ENCODE measurements at regions not wholly inside any gene's neighbourhood (a gene's known extent, or its start where the extent isn't known, plus 50 kb on each side); places are given as distances from the start of the nearest gene placed in this dataset.

DNA sequence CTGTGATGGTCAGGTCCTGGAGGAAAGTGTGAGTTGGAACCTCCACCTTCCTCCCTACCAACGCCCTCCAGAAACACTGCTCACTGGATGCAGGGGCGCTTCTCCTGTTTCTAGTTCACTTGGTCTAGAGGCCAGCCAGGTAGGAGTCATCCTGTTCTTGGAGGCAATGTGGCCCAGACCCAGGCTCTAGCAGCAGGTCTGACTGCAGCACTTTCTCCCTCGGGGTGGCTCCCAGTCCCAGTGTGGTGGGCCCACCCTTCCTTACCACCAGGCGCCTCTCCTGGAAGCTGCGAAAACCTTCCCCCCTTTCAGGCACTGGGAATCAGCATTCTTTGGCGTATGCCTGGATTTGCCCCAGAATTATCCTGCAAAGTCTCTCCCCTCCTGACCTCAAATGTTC lies 292.8 kb downstream of the SOX11 start:
- 0 out of 2 replicates have a peak, but pooled peaks cover 3% of the 10 kb centered on the region for H3K9me3 ChIP-seq (ENCODE audit: low read length)
- no TSS peak for BruUV-seq (replicated peaks)
- no peaks in the 10 kb centered on the region for H4K20me1 ChIP-seq (ENCODE audit: insufficient read depth, low read length)
- H3K79me2 ChIP-seq (ENCODE audit: insufficient read depth, low read length), result no peaks in the 10 kb centered on the region
- ChIA-PET POLR2A (no interaction called here), CTCF (ENCODE audit: low intra/inter-chr PET ratio, low total read pairs) (no interaction called here)
- H3K27ac ChIP-seq (ENCODE audit: extremely low read length, insufficient read depth, low read length), result no peak overlapping the region
- DNase-seq (ENCODE audit: low spot score), result no peak
- ATAC-seq, result no peak
- no peak overlapping the region for H2AFZ ChIP-seq (ENCODE audit: low read length)
- in situ Hi-C loops (cut with HindIII; ENCODE audit: extremely low pct_ligation_motif_present, low pct_unique_long_range_greater_than_20kb) (no loop called here), intact Hi-C loops (cut with micrococcal nuclease; ENCODE audit: unreplicated experiment) (no loop called here)
- 35% methylated on average over 6 of the region's 6 CpGs for WGBS (ENCODE audit: low lambda C conversion rate)
- H3K4me3 ChIP-seq (replicated peaks in 1 of 3; ENCODE audit: insufficient read depth in 1 of 3, low read depth in 2 of 3, low read length in 3 of 3), result no peak overlapping the region
- peaks cover 1 to 13% of the 10 kb centered on the region in 2 experiments; a peak in 2 of 5 replicates for H3K27me3 ChIP-seq (ENCODE audit: control insufficient read depth in 1 of 2, insufficient read depth in 2 of 2, low read length in 2 of 2)
- no peaks in the 10 kb centered on the region for H3K36me3 ChIP-seq (replicated peaks in 1 of 2; ENCODE audit: control insufficient read depth in 1 of 2, insufficient read depth in 2 of 2, low read length in 2 of 2)
- no peak overlapping the region for H3K9ac ChIP-seq (ENCODE audit: insufficient read depth, low read depth, low read length)
- H3K4me1 ChIP-seq (ENCODE audit: insufficient read depth, low read length), result no peaks in the 10 kb centered on the region
- FAIRE-seq, result no peak
- no peak overlapping the region for H3K4me2 ChIP-seq (ENCODE audit: low read depth, low read length)
- no peak for TF ChIP-seq BRCA1 (CRISPR knock-in tag; IDR thresholded peaks at IDR 0.05)
- TF ChIP-seq POLR2A (IDR thresholded peaks at IDR 0.05; ENCODE audit: insufficient read depth in 1 of 2, low read depth in 2 of 2, low read length in 2 of 2), result no peak
- TF ChIP-seq, protein P1, sequence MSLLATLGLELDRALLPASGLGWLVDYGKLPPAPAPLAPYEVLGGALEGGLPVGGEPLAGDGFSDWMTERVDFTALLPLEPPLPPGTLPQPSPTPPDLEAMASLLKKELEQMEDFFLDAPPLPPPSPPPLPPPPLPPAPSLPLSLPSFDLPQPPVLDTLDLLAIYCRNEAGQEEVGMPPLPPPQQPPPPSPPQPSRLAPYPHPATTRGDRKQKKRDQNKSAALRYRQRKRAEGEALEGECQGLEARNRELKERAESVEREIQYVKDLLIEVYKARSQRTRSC (CRISPR knock-in tag; IDR thresholded peaks at IDR 0.05; ENCODE audit: low read depth), result no peak
- TF ChIP-seq MBNL3 (CRISPR knock-in tag; conservative IDR thresholded peaks at IDR 0.05), result no peak
- TF ChIP-seq, protein P2, sequence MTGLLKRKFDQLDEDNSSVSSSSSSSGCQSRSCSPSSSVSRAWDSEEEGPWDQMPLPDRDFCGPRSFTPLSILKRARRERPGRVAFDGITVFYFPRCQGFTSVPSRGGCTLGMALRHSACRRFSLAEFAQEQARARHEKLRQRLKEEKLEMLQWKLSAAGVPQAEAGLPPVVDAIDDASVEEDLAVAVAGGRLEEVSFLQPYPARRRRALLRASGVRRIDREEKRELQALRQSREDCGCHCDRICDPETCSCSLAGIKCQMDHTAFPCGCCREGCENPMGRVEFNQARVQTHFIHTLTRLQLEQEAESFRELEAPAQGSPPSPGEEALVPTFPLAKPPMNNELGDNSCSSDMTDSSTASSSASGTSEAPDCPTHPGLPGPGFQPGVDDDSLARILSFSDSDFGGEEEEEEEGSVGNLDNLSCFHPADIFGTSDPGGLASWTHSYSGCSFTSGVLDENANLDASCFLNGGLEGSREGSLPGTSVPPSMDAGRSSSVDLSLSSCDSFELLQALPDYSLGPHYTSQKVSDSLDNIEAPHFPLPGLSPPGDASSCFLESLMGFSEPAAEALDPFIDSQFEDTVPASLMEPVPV (CRISPR knock-in tag; IDR thresholded peaks at IDR 0.05), result no peak
- no peak for TF ChIP-seq SMAD9 (CRISPR knock-in tag; IDR thresholded peaks at IDR 0.05)
- TF ChIP-seq, protein P3, sequence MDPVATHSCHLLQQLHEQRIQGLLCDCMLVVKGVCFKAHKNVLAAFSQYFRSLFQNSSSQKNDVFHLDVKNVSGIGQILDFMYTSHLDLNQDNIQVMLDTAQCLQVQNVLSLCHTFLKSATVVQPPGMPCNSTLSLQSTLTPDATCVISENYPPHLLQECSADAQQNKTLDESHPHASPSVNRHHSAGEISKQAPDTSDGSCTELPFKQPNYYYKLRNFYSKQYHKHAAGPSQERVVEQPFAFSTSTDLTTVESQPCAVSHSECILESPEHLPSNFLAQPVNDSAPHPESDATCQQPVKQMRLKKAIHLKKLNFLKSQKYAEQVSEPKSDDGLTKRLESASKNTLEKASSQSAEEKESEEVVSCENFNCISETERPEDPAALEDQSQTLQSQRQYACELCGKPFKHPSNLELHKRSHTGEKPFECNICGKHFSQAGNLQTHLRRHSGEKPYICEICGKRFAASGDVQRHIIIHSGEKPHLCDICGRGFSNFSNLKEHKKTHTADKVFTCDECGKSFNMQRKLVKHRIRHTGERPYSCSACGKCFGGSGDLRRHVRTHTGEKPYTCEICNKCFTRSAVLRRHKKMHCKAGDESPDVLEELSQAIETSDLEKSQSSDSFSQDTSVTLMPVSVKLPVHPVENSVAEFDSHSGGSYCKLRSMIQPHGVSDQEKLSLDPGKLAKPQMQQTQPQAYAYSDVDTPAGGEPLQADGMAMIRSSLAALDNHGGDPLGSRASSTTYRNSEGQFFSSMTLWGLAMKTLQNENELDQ (CRISPR knock-in tag; IDR thresholded peaks at IDR 0.05; ENCODE audit: borderline replicate concordance), result no peak
- TF ChIP-seq REPIN1 (CRISPR knock-in tag; IDR thresholded peaks at IDR 0.05; ENCODE audit: borderline replicate concordance, low read depth), result no peak
- TF ChIP-seq, protein P4, sequence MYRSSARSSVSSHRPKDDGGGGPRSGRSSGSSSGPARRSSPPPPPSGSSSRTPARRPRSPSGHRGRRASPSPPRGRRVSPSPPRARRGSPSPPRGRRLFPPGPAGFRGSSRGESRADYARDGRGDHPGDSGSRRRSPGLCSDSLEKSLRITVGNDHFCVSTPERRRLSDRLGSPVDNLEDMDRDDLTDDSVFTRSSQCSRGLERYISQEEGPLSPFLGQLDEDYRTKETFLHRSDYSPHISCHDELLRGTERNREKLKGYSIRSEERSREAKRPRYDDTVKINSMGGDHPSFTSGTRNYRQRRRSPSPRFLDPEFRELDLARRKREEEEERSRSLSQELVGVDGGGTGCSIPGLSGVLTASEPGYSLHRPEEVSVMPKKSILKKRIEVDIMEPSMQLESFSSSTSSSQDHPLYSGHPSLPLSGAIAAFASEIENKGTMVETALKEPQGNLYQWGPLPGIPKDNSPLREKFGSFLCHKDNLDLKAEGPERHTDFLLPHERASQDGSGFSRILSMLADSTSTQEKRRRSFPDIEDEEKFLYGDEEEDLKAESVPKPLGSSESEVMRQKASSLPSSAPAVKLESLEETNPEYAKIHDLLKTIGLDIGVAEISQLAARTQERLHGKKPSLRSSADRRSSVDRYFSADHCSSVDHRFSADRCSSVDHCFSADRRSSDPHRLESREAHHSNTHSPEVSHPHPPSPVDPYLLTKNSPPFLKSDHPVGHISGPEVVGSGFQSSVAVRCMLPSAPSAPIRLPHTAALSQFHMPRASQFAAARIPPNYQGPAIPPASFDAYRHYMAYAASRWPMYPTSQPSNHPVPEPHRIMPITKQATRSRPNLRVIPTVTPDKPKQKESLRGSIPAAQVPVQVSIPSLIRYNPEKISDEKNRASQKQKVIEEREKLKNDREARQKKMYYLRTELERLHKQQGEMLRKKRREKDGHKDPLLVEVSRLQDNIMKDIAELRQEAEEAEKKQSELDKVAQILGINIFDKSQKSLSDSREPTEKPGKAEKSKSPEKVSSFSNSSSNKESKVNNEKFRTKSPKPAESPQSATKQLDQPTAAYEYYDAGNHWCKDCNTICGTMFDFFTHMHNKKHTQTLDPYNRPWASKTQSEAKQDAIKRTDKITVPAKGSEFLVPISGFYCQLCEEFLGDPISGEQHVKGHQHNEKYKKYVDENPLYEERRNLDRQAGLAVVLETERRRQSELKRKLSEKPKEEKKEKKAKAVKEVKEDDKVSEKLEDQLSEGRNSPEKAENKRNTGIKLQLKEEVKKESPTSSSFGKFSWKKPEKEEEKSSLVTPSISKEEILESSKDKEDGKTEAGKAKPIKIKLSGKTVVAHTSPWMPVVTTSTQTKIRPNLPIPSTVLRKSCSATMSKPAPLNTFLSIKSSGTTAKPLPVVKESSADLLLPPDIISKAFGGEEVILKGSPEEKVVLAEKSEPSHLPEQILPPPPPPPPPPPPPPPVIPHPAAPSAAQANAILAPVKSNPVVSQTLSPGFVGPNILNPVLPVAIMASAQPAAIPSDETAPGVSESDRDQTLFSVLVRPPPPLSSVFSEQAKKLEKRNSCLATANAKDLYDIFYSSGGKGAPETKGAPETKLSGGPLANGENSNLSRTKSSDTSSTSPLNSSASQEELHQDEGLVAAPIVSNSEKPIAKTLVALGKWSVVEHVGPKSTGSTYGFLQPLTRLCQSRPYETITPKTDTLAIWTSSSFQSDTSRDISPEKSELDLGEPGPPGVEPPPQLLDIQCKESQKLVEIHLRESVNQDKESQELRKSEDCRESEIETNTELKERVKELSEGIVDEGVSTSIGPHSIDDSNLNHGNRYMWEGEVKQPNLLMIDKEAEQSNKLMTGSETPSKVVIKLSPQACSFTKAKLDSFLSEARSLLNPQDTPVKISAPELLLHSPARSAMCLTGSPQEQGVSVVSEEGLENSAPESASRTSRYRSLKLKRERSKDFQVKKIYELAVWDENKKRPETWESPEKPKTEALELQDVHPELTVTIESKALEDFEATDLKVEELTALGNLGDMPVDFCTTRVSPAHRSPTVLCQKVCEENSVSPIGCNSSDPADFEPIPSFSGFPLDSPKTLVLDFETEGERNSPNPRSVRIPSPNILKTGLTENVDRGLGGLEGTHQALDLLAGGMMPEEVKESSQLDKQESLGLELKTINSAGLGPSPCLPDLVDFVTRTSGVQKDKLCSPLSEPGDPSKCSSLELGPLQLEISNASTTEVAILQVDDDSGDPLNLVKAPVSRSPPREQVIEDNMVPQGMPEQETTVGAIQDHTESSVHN (CRISPR knock-in tag; IDR thresholded peaks at IDR 0.05), result no peak

Measured in HepG2 (cell line).